Midbrain (tissue), 1 donor: ENCODE measurements at regions not wholly inside any gene's neighbourhood (a gene's known extent, or its start where the extent isn't known, plus 50 kb on each side); places are given as distances from the start of the nearest gene placed in this dataset.
"Not testable (repeated sequence)": the region's sequence is repeated elsewhere in the genome, so short reads cannot be mapped to it uniquely, and the experiment has no call there.

ENCODE experiments used
- DNase-seq: peaks from one replicate; lab custom pipeline; 2025; lab: John Stamatoyannopoulos, UW

DNA sequence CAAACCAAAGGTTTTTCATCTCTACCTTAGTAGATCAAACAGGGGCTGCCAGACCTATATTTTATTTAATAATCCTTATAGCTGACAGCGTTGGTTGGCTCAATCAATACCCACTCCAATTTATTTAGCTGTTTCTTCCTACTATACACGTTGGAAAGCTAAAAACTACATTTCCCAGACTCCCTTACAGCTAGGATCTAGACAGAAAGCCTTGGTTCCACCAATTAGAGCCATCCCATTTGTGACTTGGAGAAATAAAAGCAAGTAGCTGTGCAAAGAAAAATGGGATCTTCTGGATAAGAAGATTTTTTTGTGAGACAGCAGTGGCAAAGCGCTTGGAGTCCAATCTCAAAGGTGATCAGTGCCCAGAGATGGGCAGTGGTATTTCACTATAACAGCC, 331.3 kb upstream of the MEIS1 start:
- no peak for DNase-seq

DNA sequence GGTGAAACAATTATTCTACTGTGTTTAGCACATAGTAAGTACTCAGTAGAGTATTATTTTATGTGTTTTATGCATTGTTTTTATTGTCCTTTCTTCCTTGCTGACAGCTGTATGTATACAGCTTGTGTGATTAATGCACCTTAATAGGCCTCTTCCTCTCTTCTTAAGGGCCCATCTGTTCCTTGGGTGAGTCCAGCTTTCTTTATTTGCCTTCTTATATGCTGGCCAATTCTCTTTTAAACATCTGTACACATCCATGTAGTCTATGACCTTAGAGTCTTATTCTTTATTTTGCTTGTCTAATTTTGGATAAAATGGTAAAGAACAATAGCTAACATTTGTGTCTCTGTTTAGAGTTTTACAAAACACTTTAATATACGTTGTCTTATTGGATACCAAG, 333.7 kb upstream of the MEIS1 start:
- no peak for DNase-seq

GRCh38 chr2:66095820-66096345, 339.0 kb upstream of the MEIS1 start:
- no peak for DNase-seq

DNA sequence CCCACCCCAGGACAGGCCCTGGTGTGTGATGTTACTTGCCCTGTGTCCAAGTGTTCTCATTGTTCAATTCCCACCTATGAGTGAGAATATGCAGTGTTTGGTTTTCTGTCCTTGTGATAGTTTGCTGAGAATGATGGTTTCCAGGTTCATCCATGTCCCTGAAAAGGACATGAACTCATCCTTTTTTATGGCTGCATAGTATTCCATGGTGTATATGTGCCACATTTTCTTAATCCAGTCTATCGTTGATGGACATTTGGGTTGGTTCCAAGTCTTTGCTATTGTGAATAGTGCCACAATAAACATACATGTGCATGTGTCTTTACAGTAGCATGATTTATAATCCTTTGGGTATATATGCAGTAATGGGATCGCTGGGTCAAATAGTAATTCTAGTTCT, 340.2 kb upstream of the MEIS1 start:
- not testable (repeated sequence) for DNase-seq

DNA sequence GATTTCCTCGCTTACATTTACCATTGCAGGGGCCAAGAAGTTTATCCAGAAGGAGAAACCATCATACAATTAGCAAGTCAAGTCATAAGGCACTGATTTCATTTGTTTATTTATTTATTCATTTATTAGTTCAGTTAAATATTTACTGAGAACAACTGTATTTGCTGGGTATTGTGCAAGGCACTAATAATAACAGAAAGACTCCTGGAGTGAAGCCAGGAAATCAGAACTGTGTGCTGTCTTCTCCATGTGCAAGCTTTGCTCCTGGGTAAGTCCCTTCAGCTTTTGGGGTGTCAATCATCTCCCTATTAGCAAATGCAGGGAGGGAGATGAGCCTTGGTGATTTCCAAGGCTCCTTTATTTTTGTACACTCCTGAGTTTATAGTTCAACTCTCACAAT, 341.6 kb upstream of the MEIS1 start:
- no peak for DNase-seq

GRCh38 chr2:66084948-66085590, 349.9 kb upstream of the MEIS1 start:
- DNase-seq, result no peak

- no peak for DNase-seq
Observed at GRCh38 chr2:66082581-66082980, 352.3 kb upstream of the MEIS1 start.

DNA sequence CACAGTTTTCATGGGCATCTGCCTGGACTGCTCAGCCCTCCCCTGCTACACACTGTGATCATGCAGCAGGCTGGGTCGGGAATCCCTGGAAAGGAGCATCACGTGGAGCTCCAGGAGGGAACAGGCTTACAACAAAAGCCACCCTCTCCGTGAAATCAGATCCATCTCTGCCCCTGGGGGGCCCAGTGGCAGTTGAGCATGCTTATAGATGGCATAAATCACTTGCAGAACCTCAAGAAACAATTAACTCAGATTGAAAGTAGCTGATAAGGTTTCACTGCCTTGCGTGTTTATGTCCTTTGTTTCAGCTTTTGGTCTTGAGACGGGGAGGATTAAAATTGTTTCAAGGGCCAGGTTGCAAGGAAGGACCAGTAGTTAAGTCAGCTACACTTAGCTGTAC, 354.8 kb upstream of the MEIS1 start:
- no peak for DNase-seq

DNA sequence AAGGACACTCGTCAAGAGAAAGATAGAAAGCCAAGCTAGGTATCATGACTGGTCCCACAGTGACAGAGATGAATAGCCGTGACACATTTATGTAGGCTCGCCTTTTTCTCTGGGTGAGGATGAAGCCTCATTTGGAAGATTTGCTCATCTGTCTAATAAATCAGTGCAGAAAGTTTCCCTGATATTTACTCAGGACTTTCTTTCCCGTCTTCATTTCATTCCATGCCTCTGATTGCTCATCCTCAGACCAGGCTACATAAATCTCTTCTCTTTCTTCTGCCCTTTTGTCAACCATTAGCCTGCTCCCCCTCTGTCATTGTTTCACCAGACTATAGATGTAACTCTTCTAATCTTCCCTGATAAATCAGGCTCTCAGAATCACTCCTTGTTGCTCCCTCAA, 361.8 kb upstream of the MEIS1 start:
- no peak for DNase-seq

- no peak for DNase-seq
Observed at GRCh38 chr2:66070721-66071602, 364.0 kb upstream of the MEIS1 start.

DNA sequence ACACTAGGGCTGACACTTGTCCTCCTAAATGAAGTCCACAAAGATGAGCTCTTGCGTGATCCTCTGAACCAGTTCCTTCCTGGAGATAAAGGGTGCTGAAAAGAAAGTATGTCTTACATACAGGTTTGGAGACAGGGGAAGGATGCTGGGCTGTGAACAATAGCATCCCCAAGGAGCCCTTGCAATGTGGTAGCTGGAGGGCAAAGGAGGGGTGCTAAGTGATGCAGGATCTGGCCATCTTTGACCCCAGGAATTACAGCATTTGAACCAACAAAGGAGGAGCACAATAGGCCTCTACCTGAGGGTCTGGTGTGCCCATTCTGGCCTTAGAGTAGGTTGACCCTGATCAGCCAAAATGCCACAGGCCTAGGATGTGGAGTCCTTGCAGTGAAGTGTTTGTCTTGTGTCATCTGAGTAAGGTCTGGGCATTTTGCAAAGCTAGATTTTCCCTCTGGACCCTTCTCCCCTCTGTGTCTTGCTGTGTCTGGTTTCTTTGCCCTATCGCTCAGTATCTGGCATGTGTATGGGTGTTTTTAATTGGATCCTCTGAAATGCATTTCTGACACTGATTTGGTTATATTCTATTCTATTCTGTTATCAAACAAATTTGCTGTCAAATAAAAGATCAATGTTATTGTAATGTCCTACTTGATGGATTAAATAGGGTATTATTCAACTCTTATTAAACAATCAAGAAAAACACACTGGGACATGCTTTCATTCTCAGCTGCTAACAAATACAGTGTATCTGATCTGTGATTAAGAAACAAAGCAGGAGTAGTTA, 364.8 kb upstream of the MEIS1 start:
- DNase-seq, result no peak

DNA sequence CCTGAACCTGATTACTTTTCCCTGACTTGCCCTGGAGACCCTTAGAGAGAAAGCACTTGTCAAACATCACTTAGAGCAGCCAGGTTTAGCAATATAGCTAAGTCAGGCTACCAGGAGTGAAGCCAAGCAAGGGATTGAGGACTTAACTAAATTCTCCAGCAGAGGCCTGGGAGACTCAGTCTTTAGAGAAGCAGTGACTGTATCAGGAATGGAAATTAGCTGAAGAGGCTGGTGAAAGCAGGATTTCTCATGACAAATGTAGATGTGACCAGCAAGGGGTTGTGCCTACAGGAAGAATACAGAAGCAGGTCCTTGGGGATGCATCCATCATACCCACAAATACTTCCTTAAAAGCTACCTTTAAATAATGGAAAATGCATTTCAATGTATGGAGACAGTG, 368.9 kb upstream of the MEIS1 start:
- no peak for DNase-seq

- DNase-seq, result no peak
Observed at GRCh38 chr2:66059332-66059731, 375.6 kb upstream of the MEIS1 start.

GRCh38 chr2:66058675-66059074, 376.2 kb upstream of the MEIS1 start:
- DNase-seq, result no peak

DNA sequence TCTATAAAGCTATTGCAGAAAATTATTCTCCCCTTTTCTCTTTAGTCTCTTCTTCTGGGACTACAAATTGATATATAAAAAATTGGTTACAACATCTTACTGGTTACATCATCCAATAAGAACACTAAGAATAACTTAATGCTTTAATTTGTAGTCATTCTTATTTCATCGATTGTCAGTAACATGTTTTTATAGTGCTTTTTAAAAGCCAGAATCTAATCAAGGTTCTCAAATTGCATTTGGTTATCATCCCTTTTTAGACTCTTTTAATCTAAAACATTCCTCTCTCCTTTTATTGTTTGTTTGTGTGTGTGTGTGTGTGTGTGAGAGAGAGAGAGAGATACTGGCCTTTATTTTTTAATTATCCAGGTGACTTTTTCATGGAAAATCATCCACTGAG, 377.1 kb upstream of the MEIS1 start:
- no peak for DNase-seq

DNA sequence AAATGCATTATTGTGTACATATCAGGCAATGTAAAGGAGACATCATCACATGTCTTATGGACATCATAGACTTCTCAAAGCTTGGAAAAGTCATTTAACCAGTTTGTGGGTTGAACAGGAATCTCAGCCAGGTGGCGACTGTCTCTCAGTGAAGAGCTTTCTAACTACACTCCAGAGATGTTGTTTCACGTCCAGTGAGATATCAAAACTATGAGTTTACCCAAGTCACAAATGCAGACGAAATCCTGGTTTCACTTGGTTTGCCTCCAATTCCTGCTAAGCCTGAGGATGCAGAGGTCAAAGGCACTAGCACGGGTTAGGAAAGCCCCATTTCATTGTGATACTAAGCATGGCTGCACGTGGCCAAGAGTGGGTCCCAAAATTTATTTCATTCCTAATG, 384.5 kb upstream of the MEIS1 start:
- DNase-seq, result no peak

GRCh38 chr2:66048667-66049066, 386.3 kb upstream of the MEIS1 start:
- no peak for DNase-seq

GRCh38 chr2:66041902-66042657, 392.8 kb upstream of the MEIS1 start:
- no peak for DNase-seq

DNA sequence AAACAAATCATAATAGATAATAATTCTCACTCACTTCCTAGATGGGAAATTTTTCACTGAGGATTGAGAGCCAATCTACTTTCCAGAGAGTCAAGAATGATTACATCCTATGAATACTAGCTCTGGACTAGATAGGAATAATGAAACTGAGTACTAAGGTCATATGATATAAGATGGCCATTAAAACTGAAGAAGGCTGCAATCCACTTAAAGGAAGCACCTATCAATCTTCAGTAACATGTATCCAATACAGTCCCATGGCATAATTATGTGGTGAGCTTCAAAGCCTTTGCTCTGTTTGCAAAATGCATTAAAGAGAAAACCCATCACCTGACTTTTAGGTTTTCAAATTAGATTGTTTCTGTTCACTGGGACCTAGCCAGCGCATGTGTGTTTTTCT, 398.0 kb upstream of the MEIS1 start:
- DNase-seq, result no peak

DNA sequence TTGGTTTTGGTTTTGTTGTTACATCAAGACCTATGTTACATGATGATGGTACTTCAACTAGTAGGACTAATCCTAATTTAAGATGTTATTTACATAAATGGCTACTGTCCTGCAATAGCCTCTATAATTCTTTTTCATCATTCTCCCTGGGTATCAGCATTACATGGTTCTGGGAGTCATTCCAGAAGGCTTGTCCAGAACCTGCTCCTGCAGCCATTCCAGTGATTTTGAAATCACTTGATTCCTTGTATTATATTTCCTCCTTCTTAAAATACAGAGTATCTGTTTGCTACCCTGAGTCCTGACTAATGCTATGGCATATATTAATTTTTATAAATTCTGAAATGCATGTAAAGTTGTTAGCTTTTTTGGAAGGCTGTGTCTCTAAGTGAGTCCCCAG, 400.5 kb upstream of the MEIS1 start:
- DNase-seq, result no peak

GRCh38 chr2:66032226-66032775, 402.6 kb upstream of the MEIS1 start:
- no peak for DNase-seq

- no peak for DNase-seq
Observed at GRCh38 chr2:66031236-66031635, 403.7 kb upstream of the MEIS1 start.
